HG03175 (cell line): ENCODE measurements at regions not wholly inside any gene's neighbourhood (a gene's known extent, or its start where the extent isn't known, plus 50 kb on each side); places are given as distances from the start of the nearest gene placed in this dataset.

Experiments used
- ATAC-seq: cut with Tn5 transposase; IDR thresholded peaks from one replicate; pipeline ENCODE4 v1.9.1; 2021; ENCODE audit warnings: mild to moderate bottlenecking, moderate library complexity; ENCODE audit not compliant: unreplicated experiment

- ATAC-seq: no peak
Measured at GRCh38 chr11:130766650-130767565, 149.4 kb downstream of the SNX19 start.

GRCh38 chr11:130769782-130770535 lies 146.3 kb downstream of the SNX19 start:
- ATAC-seq: no peak

- no peak for ATAC-seq
Measured at GRCh38 chr11:130771708-130772107, 144.6 kb downstream of the SNX19 start.

GRCh38 chr11:130772266-130773227 lies 143.7 kb downstream of the SNX19 start:
- no peak for ATAC-seq

- no peak for ATAC-seq
Measured at GRCh38 chr11:130773244-130773820, 142.9 kb downstream of the SNX19 start.

GRCh38 chr11:130774703-130775102 lies 141.6 kb downstream of the SNX19 start:
- no peak for ATAC-seq

- ATAC-seq: no peak
Measured at GRCh38 chr11:130775306-130776060, 140.8 kb downstream of the SNX19 start.

- no peak for ATAC-seq
Measured at GRCh38 chr11:130776061-130776419, 140.2 kb downstream of the SNX19 start.

- ATAC-seq: no peak
Measured at GRCh38 chr11:130778026-130778425, 138.3 kb downstream of the SNX19 start.

GRCh38 chr11:130778705-130779104 lies 137.6 kb downstream of the SNX19 start:
- ATAC-seq: no peak

GRCh38 chr11:130779267-130779666 lies 137.0 kb downstream of the SNX19 start:
- ATAC-seq: no peak

- no peak for ATAC-seq
Measured at GRCh38 chr11:130779943-130780342, 136.3 kb downstream of the SNX19 start.

- no peak for ATAC-seq
Measured at GRCh38 chr11:130780437-130780836, 135.8 kb downstream of the SNX19 start.

- no peak for ATAC-seq
Measured at GRCh38 chr11:130781931-130782330, 134.3 kb downstream of the SNX19 start.

- no peak for ATAC-seq
Measured at GRCh38 chr11:130782361-130783222, 133.7 kb downstream of the SNX19 start.

GRCh38 chr11:130783323-130783722 lies 133.0 kb downstream of the SNX19 start:
- no peak for ATAC-seq

- ATAC-seq: no peak
Measured at GRCh38 chr11:130785380-130786116, 130.7 kb downstream of the SNX19 start.

- ATAC-seq: no peak
Measured at GRCh38 chr11:130786586-130786985, 129.7 kb downstream of the SNX19 start.
